ENCODE measurements at regions not wholly inside any gene's neighbourhood (a gene's known extent, or its start where the extent isn't known, plus 50 kb on each side); places are given as distances from the start of the nearest gene placed in this dataset.

DNA sequence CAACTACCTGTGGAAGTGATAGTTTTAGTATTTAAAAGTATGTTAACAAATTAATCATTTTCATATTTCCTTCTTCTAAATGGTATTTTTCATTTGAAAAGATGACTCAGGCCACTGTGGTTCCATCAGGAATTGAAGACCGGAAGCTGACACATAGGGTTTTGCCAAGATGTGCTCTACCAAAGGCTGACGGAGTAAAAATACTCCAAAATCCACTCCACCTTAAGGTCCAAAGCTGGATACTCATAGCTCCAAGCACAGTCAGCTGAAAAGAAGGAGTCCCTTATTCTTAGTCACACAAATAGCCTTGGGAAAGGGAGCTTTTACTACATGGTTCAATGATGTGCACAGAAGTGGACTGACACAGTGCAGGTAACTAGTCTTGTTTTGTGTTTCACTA, 472.0 kb downstream of the ARAP2 start:
- TF ChIP-seq, protein P1, sequence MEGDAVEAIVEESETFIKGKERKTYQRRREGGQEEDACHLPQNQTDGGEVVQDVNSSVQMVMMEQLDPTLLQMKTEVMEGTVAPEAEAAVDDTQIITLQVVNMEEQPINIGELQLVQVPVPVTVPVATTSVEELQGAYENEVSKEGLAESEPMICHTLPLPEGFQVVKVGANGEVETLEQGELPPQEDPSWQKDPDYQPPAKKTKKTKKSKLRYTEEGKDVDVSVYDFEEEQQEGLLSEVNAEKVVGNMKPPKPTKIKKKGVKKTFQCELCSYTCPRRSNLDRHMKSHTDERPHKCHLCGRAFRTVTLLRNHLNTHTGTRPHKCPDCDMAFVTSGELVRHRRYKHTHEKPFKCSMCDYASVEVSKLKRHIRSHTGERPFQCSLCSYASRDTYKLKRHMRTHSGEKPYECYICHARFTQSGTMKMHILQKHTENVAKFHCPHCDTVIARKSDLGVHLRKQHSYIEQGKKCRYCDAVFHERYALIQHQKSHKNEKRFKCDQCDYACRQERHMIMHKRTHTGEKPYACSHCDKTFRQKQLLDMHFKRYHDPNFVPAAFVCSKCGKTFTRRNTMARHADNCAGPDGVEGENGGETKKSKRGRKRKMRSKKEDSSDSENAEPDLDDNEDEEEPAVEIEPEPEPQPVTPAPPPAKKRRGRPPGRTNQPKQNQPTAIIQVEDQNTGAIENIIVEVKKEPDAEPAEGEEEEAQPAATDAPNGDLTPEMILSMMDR (conservative IDR thresholded peaks at IDR 0.05; ENCODE audit: low read depth, low read length), result no peak
- no peak for TF ChIP-seq EZH2phosphoT487 (IDR thresholded peaks at IDR 0.05; ENCODE audit: borderline replicate concordance, low read length)
- no peak for TF ChIP-seq EZH2 (IDR thresholded peaks at IDR 0.05; ENCODE audit: low read length, unreplicated experiment)
